GM12878 (cell line): ENCODE measurements at regions not wholly inside any gene's neighbourhood (a gene's known extent, or its start where the extent isn't known, plus 50 kb on each side); places are given as distances from the start of the nearest gene placed in this dataset.

ENCODE experiments used
- CBFB ChIP-seq: IDR thresholded peaks from 2 replicates; pipeline ENCODE4 v1.6.1; 2016; ENCODE audit warnings: antibody characterized with exemption, low read depth
- CEBPB ChIP-seq, 2 experiments: fragments of 150-350 bp in 1 of 2; IDR thresholded peaks; 2 replicates each; pipeline ENCODE4 v1.6.1; 2012 to 2014; ENCODE audit warnings: low read depth in 2 of 2, low read length in 2 of 2, borderline replicate concordance in 1 of 2, inconsistent platforms in 1 of 2
- CUX1 ChIP-seq: IDR thresholded peaks from 2 replicates; pipeline ENCODE4 v1.6.1; 2012; ENCODE audit warnings: improper control_type of control experiment, low read depth, low read length; ENCODE audit not compliant: insufficient replicate concordance
- EP300 ChIP-seq, 2 experiments: fragments of 150-350 bp in 1 of 2; IDR thresholded peaks; 2 replicates each; pipeline ENCODE4 v1.6.1; 2011 to 2012; ENCODE audit warnings: low read depth in 2 of 2, low read length in 2 of 2, borderline replicate concordance in 1 of 2, improper control_type of control experiment in 1 of 2, inconsistent platforms in 1 of 2; ENCODE audit not compliant: control insufficient read depth in 1 of 2
- MLLT1 ChIP-seq: fragments of 450-650 bp; IDR thresholded peaks from 2 replicates; pipeline ENCODE4 v1.6.1; 2016; ENCODE audit warnings: mild to moderate bottlenecking
- MTA2 ChIP-seq: fragments of 450-650 bp; IDR thresholded peaks from 2 replicates; pipeline ENCODE4 v1.6.1; 2016; ENCODE audit warnings: low read depth, mild to moderate bottlenecking, moderate library complexity
- NFYB ChIP-seq: IDR thresholded peaks from 2 replicates; pipeline ENCODE4 v1.6.1; 2011; ENCODE audit warnings: low read depth, mild to moderate bottlenecking, low read length, improper control_type of control experiment, moderate library complexity; ENCODE audit not compliant: insufficient read depth
- NR2F1 ChIP-seq: fragments of 450-650 bp; conservative IDR thresholded peaks from 2 replicates; pipeline ENCODE4 v1.6.1; 2017; ENCODE audit warnings: mild to moderate bottlenecking
- PAX5 ChIP-seq: IDR thresholded peaks from 2 replicates; pipeline ENCODE4 v1.6.1; 2011; ENCODE audit warnings: low read depth, low read length, borderline replicate concordance
- PRDM15 ChIP-seq: fragments of 450-650 bp; formaldehyde crosslinking; IDR thresholded peaks from 2 replicates; pipeline ENCODE4 v1.4.0; 2020; ENCODE audit warnings: mild to moderate bottlenecking, moderate library complexity
- RUNX3 ChIP-seq: IDR thresholded peaks from 2 replicates; pipeline ENCODE4 v1.6.1; 2012; ENCODE audit warnings: low read length, inconsistent platforms
- SMAD5 ChIP-seq: IDR thresholded peaks from 2 replicates; pipeline ENCODE4 v1.6.1; 2016; ENCODE audit warnings: antibody characterized with exemption, low read depth
- TARDBP ChIP-seq: IDR thresholded peaks from 2 replicates; pipeline ENCODE4 v1.6.1; 2016; ENCODE audit warnings: borderline replicate concordance
- TCF3 ChIP-seq: IDR thresholded peaks from 2 replicates; pipeline ENCODE4 v1.6.1; 2012; ENCODE audit warnings: low read depth, mild to moderate bottlenecking, low read length, borderline replicate concordance; ENCODE audit not compliant: insufficient read depth
- ZBED1 ChIP-seq: IDR thresholded peaks from 2 replicates; pipeline ENCODE4 v1.6.1; 2016; ENCODE audit warnings: borderline replicate concordance
- ZBTB33 ChIP-seq: fragments of 450-650 bp; IDR thresholded peaks from 2 replicates; pipeline ENCODE4 v1.6.1; 2017; ENCODE audit warnings: mild to moderate bottlenecking

DNA sequence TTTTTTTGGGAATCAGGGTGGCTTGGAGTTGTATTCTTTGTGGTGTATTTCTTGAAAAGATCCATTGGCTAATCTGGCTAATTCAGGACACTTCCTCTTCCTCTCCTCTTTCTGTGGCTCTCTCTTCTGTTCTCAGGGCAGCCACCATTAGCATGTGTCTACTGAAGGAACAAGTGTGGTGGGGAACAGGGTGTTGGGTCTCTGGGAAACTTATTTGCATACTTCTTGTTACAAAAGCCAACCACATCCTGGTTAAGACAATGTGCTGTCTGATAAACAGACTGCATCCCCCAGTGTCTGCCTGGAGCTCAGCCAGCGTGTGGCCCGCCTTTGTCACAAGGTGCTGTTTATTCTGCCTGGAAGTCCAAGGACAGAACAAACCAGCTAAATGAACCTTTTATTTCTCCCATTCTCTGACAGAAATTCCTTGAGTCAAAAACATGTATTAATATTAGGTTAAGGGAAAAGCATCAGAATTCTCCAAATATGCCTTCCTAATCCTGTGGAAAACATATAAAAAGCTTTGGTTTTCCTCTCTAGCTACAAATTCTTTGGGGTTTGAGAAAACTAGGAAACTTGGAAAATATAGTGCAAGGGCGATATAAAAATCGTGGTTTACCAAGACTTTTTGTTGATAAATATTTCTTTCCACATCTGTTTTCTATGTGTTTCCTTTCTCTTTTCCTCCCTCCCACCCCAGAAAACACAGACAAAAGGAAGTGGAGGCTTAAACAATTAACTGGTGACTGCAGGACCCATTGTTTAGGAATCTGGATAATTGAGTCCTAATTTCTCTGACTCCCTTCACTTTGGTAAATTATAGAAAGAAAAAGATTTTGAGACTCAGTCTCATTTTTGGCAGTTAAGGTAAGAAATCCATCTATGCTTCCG, 203.6 kb downstream of the SPRY1 start (continued):
- TF ChIP-seq CUX1 (no peak), MTA2 (peak; percentile 79), CBFB (0 out of 2 replicates have a peak, but pooled peaks have one; percentile 40), CEBPB (IDR thresholded peaks at IDR 0.05; ENCODE audit: borderline replicate concordance in 1 of 2, low read depth in 2 of 2, low read length in 2 of 2) (no peak), MLLT1 (peak; percentile 59), PRDM15 (CRISPR knock-in tag) (no peak), ZBED1 (no peak), NR2F1 (no peak), EP300 (IDR thresholded peaks at IDR 0.05; ENCODE audit: borderline replicate concordance in 1 of 2, control insufficient read depth in 1 of 2, low read depth in 2 of 2, low read length in 2 of 2) (peak; percentile 77 to 83; a peak in 3 of 4 replicates), PAX5 (peak; percentile 37; the same call in 1 of the 2 replicates), ZBTB33 (no peak), SMAD5 (no peak), TCF3 (no peak), NFYB (no peak), TARDBP (no peak), RUNX3 (peak; percentile 88)
